CD8-positive, alpha-beta memory T cell (primary cell): ENCODE measurements at regions not wholly inside any gene's neighbourhood (a gene's known extent, or its start where the extent isn't known, plus 50 kb on each side); places are given as distances from the start of the nearest gene placed in this dataset.

Experiments used
- CTCF ChIA-PET: fragments of 350-600 bp; sonication (Branson Sonifier 250); formaldehyde crosslinking; loops from one replicate; lab custom pipeline; 2021; ENCODE audit warnings: antibody characterized with exemption; lab: Charles Lee
- POLR2A ChIA-PET: fragments of 350-600 bp; sonication (Branson Sonifier 250); formaldehyde crosslinking; loops from one replicate; lab custom pipeline; 2021; ENCODE audit warnings: antibody characterized with exemption; lab: Charles Lee
- DNase-seq, 5 donors: peaks; one replicate each; pipeline versions ENCODE4 v3.0.0 to v3.0.0-alpha.2; 2020 to 2022; ENCODE audit warnings: mixed read lengths in 1 of 5
- H3K27ac ChIP-seq: one replicate; pipeline ENCODE4 v1.7.0; 2013; ENCODE audit warnings: low read depth, mild to moderate bottlenecking, low read length, moderate library complexity
- H3K27me3 ChIP-seq: 2 replicates; pipeline ENCODE4 v1.7.0; 2013; ENCODE audit warnings: low read length, mild to moderate bottlenecking; ENCODE audit not compliant: insufficient read depth, poor library complexity, severe bottlenecking
- H3K36me3 ChIP-seq: 2 replicates; pipeline ENCODE4 v1.7.0; 2013; ENCODE audit warnings: mild to moderate bottlenecking, low read length, moderate library complexity; ENCODE audit not compliant: insufficient read depth
- H3K4me1 ChIP-seq: 2 replicates; pipeline ENCODE4 v1.7.0; 2013; ENCODE audit warnings: mild to moderate bottlenecking, low read length, moderate library complexity; ENCODE audit not compliant: insufficient read depth
- H3K4me3 ChIP-seq: 2 replicates; pipeline ENCODE4 v1.7.0; 2013; ENCODE audit warnings: mild to moderate bottlenecking, low read length
- H3K9me3 ChIP-seq: 2 replicates; pipeline ENCODE4 v1.7.0; 2013; ENCODE audit warnings: mild to moderate bottlenecking, low read length
- H3K27ac Mint-ChIP-seq, 8 donors: one replicate each; pipeline ENCODE4 v1.8.0; 2020 to 2021; ENCODE audit warnings: mixed read lengths in 8 of 8, mild to moderate bottlenecking in 6 of 8, inconsistent platforms in 3 of 8, moderate library complexity in 3 of 8
- H3K27me3 Mint-ChIP-seq, 2 donors: one replicate each; pipeline ENCODE4 v1.8.0; 2020 to 2021; ENCODE audit warnings: mixed read lengths in 2 of 2, mild to moderate bottlenecking in 1 of 2, moderate library complexity in 1 of 2
- H3K36me3 Mint-ChIP-seq, 3 donors: one replicate each; pipeline ENCODE4 v1.8.0; 2020 to 2021; ENCODE audit warnings: mixed read lengths in 3 of 3, inconsistent platforms in 1 of 3, mild to moderate bottlenecking in 1 of 3
- H3K4me1 Mint-ChIP-seq, 3 donors: one replicate each; pipeline ENCODE4 v1.8.0; 2020 to 2021; ENCODE audit warnings: mixed read lengths in 3 of 3, inconsistent platforms in 1 of 3, mild to moderate bottlenecking in 1 of 3
- H3K4me3 Mint-ChIP-seq, 7 donors: one replicate each; pipeline ENCODE4 v1.8.0; 2020 to 2021; ENCODE audit warnings: mixed read lengths in 7 of 7, mild to moderate bottlenecking in 6 of 7, moderate library complexity in 4 of 7, inconsistent platforms in 2 of 7
- H3K9me3 Mint-ChIP-seq, 5 donors: one replicate each; pipeline ENCODE4 v1.8.0; 2020 to 2022; ENCODE audit warnings: mixed read lengths in 5 of 5, mild to moderate bottlenecking in 3 of 5, moderate library complexity in 2 of 5, inconsistent platforms in 1 of 5

DNA sequence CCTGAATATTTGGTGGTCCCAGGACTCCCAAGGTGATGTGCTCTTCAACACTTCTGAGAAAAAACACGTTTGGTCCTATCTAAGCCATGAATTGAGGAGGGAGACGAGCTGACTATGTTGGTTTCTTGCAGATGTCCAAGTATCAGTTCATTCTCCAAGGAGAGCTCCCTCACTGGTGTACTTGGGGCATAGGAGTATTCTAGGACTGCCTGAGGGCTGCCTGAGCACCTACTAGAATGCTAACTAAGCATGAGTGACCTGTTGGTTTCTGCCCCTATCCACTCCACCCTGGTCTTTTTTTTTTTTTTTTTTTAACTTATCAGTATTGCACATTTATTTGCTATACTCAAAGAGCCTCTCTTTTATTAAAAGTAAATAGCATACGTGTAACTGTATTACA lies 200.5 kb upstream of the FANCL start:
- H3K4me1 ChIP-seq = no peaks in the 10 kb centered on the region
- H3K27me3 ChIP-seq = no peaks in the 10 kb centered on the region
- POLR2A ChIA-PET = no interaction called here
- peaks cover 0 to 2% (median 0%) of the 10 kb centered on the region in 5 donors for H3K9me3 Mint-ChIP-seq
- no peak overlapping the region for H3K4me3 ChIP-seq
- CTCF ChIA-PET = no interaction called here
- no peak for DNase-seq
- H3K27me3 Mint-ChIP-seq = peaks cover 6 to 12% of the 10 kb centered on the region in 2 donors
- H3K9me3 ChIP-seq = no peaks in the 10 kb centered on the region
- H3K4me1 Mint-ChIP-seq = no peaks in the 10 kb centered on the region
- no peak overlapping the region for H3K4me3 Mint-ChIP-seq
- no peak overlapping the region for H3K27ac ChIP-seq
- no peak overlapping the region for H3K27ac Mint-ChIP-seq
- no peaks in the 10 kb centered on the region for H3K36me3 Mint-ChIP-seq
- H3K36me3 ChIP-seq = no peaks in the 10 kb centered on the region

DNA sequence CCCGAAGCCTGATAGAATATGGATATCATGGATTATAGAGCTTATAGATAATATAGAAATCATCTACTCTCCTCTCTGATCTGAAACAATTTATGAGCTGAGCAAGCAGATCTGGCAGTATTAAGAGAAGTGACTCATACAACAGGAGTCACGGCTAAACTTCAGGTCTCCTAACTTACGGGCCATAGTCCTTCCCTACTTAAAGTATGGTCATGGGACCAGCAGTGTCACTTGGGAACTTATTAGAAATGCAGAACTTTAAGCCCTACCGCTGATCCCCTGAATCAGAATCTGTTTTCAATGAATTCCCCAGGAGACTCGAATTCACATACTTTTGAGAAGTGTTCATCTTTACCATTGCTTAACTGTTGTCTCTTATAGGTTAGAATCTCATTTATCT lies 195.7 kb upstream of the FANCL start:
- Mint-ChIP-seq H3K9me3 (peaks cover 0 to 3% (median 0%) of the 10 kb centered on the region in 5 donors), H3K36me3 (no peaks in the 10 kb centered on the region), H3K4me3 (no peak overlapping the region), H3K27ac (no peak overlapping the region), H3K27me3 (peaks cover 4 to 11% of the 10 kb centered on the region in 2 donors), H3K4me1 (no peaks in the 10 kb centered on the region)
- no peak for DNase-seq
- no peak overlapping the region for H3K4me3 ChIP-seq
- ChIA-PET CTCF (no interaction called here), POLR2A (no interaction called here)
- H3K36me3 ChIP-seq = no peaks in the 10 kb centered on the region
- no peak overlapping the region for H3K27ac ChIP-seq
- no peaks in the 10 kb centered on the region for H3K27me3 ChIP-seq
- no peaks in the 10 kb centered on the region for H3K4me1 ChIP-seq
- no peaks in the 10 kb centered on the region for H3K9me3 ChIP-seq

DNA sequence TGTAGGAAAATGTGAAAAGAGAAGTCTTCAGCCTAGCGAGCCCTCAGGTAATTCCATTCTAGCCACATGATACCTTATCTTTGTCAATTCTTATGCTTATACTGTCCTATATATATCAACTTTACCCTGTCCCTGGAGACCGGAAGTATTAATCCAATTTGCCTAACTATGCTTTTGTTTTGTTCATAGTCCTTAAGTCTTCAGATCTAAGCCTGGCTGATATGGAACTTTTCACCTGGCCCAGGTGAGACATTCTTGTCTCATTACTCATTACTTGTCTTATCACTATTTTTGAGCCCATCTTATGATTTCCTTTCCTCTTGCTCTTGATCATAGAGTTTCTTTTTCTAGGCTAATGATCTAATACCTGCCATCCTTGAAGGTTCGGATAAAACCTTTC lies 194.1 kb upstream of the FANCL start:
- H3K27me3 Mint-ChIP-seq = peaks cover 4 to 17% of the 10 kb centered on the region in 2 donors
- ChIA-PET POLR2A (no interaction called here), CTCF (no interaction called here)
- no peaks in the 10 kb centered on the region for H3K4me1 ChIP-seq
- no peak for DNase-seq
- no peaks in the 10 kb centered on the region for H3K9me3 ChIP-seq
- H3K27ac ChIP-seq = no peak overlapping the region
- peaks cover 0 to 3% (median 0%) of the 10 kb centered on the region in 5 donors for H3K9me3 Mint-ChIP-seq
- no peaks in the 10 kb centered on the region for H3K36me3 Mint-ChIP-seq
- H3K27ac Mint-ChIP-seq = no peak overlapping the region
- no peaks in the 10 kb centered on the region for H3K27me3 ChIP-seq
- no peaks in the 10 kb centered on the region for H3K36me3 ChIP-seq
- no peak overlapping the region for H3K4me3 ChIP-seq
- H3K4me3 Mint-ChIP-seq = no peak overlapping the region
- no peaks in the 10 kb centered on the region for H3K4me1 Mint-ChIP-seq

- H3K36me3 Mint-ChIP-seq = no peaks in the 10 kb centered on the region
- Histone ChIP-seq H3K4me3 (no peak overlapping the region), H3K27ac (no peak overlapping the region), H3K9me3 (no peaks in the 10 kb centered on the region), H3K4me1 (no peaks in the 10 kb centered on the region), H3K36me3 (no peaks in the 10 kb centered on the region), H3K27me3 (no peaks in the 10 kb centered on the region)
- CTCF ChIA-PET = no interaction called here
- H3K27ac Mint-ChIP-seq = no peak overlapping the region
- H3K27me3 Mint-ChIP-seq = peaks cover 7 to 22% of the 10 kb centered on the region in 2 donors
- POLR2A ChIA-PET = no interaction called here
- H3K4me3 Mint-ChIP-seq = no peak overlapping the region
- H3K4me1 Mint-ChIP-seq = no peaks in the 10 kb centered on the region
- DNase-seq = no peak
- H3K9me3 Mint-ChIP-seq = peaks cover 0 to 3% (median 0%) of the 10 kb centered on the region in 5 donors
These were observed 193.6 kb upstream of the FANCL start for GRCh38 chr2:58434692-58435091.

GRCh38 chr2:58432491-58433170 lies 191.5 kb upstream of the FANCL start:
- POLR2A ChIA-PET = no interaction called here
- peaks cover 15 to 35% of the 10 kb centered on the region in 2 donors for H3K27me3 Mint-ChIP-seq
- peaks cover 5 to 12% (median 6%) of the 10 kb centered on the region in 3 donors for H3K4me1 Mint-ChIP-seq
- H3K36me3 Mint-ChIP-seq = no peaks in the 10 kb centered on the region
- no peak overlapping the region for H3K4me3 ChIP-seq
- no peak for DNase-seq
- H3K27ac ChIP-seq = no peak overlapping the region
- no peaks in the 10 kb centered on the region for H3K4me1 ChIP-seq
- peaks cover 2% of the 10 kb centered on the region for H3K27me3 ChIP-seq
- no peak overlapping the region for H3K27ac Mint-ChIP-seq
- CTCF ChIA-PET = no interaction called here
- peaks cover 0 to 4% (median 0%) of the 10 kb centered on the region in 5 donors for H3K9me3 Mint-ChIP-seq
- H3K9me3 ChIP-seq = no peaks in the 10 kb centered on the region
- peak overlapping the region in 1 of 7 donors; percentile 11 for H3K4me3 Mint-ChIP-seq
- H3K36me3 ChIP-seq = no peaks in the 10 kb centered on the region

- H3K36me3 Mint-ChIP-seq = no peaks in the 10 kb centered on the region
- no peaks in the 10 kb centered on the region for H3K36me3 ChIP-seq
- peaks cover 15 to 46% of the 10 kb centered on the region in 2 donors for H3K27me3 Mint-ChIP-seq
- DNase-seq = no peak
- H3K9me3 ChIP-seq = no peaks in the 10 kb centered on the region
- CTCF ChIA-PET = no interaction called here
- peaks cover 6 to 20% (median 6%) of the 10 kb centered on the region in 3 donors for H3K4me1 Mint-ChIP-seq
- peaks cover 0 to 4% (median 0%) of the 10 kb centered on the region in 5 donors for H3K9me3 Mint-ChIP-seq
- peaks cover 7% of the 10 kb centered on the region for H3K27me3 ChIP-seq
- H3K4me3 Mint-ChIP-seq = peak overlapping the region in 3 of 7 donors; percentile 20 to 54 (median 53)
- H3K27ac ChIP-seq = no peak overlapping the region
- H3K27ac Mint-ChIP-seq = no peak overlapping the region
- H3K4me3 ChIP-seq = no peak overlapping the region
- POLR2A ChIA-PET = no interaction called here
- H3K4me1 ChIP-seq = no peaks in the 10 kb centered on the region
These were observed 188.1 kb upstream of the FANCL start for GRCh38 chr2:58429014-58429875.

DNA sequence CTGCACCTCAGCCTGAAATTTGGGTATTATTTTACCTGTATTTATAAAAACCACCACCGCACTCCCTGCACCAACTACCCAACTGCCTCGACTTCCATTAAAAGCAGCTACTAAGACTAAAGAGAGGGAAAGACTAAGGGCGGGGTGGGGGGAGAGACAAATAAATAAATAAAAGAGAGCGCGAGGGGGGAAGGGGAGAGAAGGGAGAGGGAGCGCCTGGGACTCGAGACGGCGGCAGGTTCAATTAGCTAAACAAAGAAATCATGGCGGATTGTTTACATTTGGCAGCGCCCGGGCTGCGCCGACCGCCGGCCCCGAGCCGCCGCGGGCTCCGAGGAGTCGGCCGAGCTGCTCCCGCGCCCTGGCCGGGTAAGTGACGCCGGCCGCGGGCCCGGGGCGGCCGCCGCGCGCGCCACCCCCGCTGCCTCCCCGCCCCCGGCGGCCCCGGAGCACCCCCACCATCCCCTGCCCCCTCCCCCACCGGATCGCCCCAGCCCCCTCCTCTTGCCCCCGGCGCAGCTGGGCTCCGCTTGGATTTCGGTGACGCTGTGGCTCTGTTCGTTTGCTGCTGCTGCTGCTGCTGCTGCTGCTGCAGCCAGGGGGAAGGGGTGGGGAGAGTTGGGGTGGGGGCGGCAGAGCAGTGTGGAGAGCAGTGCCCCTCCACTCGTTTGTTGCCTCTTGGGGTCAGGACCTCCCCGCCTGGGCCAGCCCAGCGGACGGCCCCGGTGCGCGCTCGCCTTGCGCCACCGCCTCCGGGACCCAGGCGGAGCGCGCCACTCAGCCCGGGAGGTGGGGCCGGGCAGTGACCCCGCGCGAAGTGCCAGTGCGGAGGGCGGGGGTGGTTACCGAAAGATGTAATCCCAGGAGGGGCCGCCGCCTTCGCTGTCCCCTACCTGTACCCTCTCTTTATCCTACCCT lies 187.2 kb upstream of the FANCL start:
- Mint-ChIP-seq H3K36me3 (no peaks in the 10 kb centered on the region), H3K4me3 (peak overlapping the region in 3 of 7 donors; percentile 22 to 83 (median 54)), H3K9me3 (peaks cover 0 to 4% (median 0%) of the 10 kb centered on the region in 5 donors), H3K27ac (no peak overlapping the region), H3K4me1 (peaks cover 6 to 20% (median 6%) of the 10 kb centered on the region in 3 donors), H3K27me3 (peaks cover 15 to 46% of the 10 kb centered on the region in 2 donors)
- H3K36me3 ChIP-seq = no peaks in the 10 kb centered on the region
- DNase-seq = no peak
- CTCF ChIA-PET = no interaction called here
- H3K27me3 ChIP-seq = peaks cover 7% of the 10 kb centered on the region
- no peaks in the 10 kb centered on the region for H3K4me1 ChIP-seq
- POLR2A ChIA-PET = no interaction called here
- H3K27ac ChIP-seq = no peak overlapping the region
- no peaks in the 10 kb centered on the region for H3K9me3 ChIP-seq
- H3K4me3 ChIP-seq = no peak overlapping the region
